Peyer's patch (tissue), 4 donors: ENCODE measurements at regions not wholly inside any gene's neighbourhood (a gene's known extent, or its start where the extent isn't known, plus 50 kb on each side); places are given as distances from the start of the nearest gene placed in this dataset.

Experiments
- POLR2A ChIP-seq, 2 donors: fragments of 450-650 bp; IDR thresholded peaks; one replicate each; pipeline ENCODE4 v1.5.1; 2017; ENCODE audit warnings: antibody characterized with exemption in 2 of 2, mild to moderate bottlenecking in 2 of 2, moderate library complexity in 2 of 2
- TF ChIP-seq, protein P1 (sequence below), 6 experiments: fragments of 450-650 bp in 4 of 6; fragments of 200-600 bp in 2 of 6; sonication (generic) in 1 of 6; IDR thresholded peaks; one replicate each; pipeline ENCODE4 v1.5.1; 2017 to 2019; ENCODE audit warnings: antibody characterized with exemption in 6 of 6, mild to moderate bottlenecking in 3 of 6, moderate library complexity in 1 of 6

DNA sequence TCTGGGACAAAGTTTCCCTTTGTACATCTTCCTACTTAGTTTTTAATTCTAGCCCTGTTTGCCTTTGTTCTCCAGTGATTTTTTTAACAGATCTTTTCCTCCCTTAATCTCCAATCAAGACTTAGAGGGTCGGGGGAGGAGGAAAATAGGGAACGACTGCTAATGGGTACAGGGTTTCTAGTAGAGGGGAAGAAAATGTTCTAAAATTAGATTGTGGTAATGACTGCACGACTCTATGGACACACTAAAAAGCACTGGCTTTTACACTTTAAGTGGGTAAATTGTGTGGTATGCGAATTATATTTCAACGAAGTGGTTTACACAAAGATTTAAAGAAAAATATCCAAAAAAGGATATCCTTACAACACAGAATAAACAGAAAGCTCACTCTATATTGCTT, 110.0 kb upstream of the SPON1 start:
- TF ChIP-seq, protein P1, sequence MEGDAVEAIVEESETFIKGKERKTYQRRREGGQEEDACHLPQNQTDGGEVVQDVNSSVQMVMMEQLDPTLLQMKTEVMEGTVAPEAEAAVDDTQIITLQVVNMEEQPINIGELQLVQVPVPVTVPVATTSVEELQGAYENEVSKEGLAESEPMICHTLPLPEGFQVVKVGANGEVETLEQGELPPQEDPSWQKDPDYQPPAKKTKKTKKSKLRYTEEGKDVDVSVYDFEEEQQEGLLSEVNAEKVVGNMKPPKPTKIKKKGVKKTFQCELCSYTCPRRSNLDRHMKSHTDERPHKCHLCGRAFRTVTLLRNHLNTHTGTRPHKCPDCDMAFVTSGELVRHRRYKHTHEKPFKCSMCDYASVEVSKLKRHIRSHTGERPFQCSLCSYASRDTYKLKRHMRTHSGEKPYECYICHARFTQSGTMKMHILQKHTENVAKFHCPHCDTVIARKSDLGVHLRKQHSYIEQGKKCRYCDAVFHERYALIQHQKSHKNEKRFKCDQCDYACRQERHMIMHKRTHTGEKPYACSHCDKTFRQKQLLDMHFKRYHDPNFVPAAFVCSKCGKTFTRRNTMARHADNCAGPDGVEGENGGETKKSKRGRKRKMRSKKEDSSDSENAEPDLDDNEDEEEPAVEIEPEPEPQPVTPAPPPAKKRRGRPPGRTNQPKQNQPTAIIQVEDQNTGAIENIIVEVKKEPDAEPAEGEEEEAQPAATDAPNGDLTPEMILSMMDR (IDR thresholded peaks at IDR 0.05), result no peak
- no peak for TF ChIP-seq POLR2A (IDR thresholded peaks at IDR 0.05)
